ENCODE measurements at regions not wholly inside any gene's neighbourhood (a gene's known extent, or its start where the extent isn't known, plus 50 kb on each side); places are given as distances from the start of the nearest gene placed in this dataset.

DNA sequence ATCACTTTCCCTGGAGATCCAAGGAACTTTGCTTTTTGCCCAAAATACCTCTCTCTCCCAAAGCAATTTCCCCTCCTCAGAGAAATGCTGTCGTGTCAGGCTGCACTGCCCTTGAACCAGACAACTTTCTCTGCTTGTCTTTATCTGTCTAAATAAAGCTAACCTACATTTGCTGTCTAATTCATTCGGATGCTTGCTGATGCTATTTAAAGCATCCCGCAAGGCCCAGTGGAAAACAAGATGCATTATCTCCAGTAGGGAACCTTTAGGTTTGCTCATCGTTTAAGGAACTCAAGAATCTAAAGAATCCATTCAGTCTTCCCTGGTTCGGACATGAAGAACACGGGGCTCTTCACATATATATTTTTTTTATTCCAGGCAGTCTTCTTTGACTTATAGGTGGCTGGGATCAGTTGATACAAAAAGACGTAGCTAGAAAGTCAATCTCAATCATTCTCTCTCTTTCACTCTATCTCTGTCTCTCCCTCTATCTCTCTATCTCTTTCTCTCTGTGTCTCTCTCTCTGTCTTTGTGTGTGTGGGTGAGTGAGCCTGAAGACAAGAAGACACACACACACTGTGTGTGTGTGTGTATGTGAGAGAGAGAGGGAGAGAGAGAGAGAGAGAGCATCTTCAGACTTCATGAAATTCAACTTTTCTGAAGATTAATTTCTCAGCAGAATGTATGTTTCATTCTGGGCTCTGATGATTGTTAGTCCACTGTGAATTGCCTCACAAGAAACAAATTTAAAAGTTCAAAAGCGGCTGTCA is 92.8 kb upstream of the MKLN1 start:
- TF ChIP-seq CTCF (IDR thresholded peaks at IDR 0.05): no peak
- Histone ChIP-seq H3K27me3 (no peaks in the 10 kb centered on the region), H3K4me1 (peaks cover 8% of the 10 kb centered on the region), H3K4me3 (no peak overlapping the region), H3K36me3 (no peaks in the 10 kb centered on the region), H3K27ac (no peak overlapping the region), H3K9me3 (no peaks in the 10 kb centered on the region)
- DNase-seq: no peak
- ATAC-seq: no peak
- intact Hi-C loops (cut with DNase I): no loop called here

DNA sequence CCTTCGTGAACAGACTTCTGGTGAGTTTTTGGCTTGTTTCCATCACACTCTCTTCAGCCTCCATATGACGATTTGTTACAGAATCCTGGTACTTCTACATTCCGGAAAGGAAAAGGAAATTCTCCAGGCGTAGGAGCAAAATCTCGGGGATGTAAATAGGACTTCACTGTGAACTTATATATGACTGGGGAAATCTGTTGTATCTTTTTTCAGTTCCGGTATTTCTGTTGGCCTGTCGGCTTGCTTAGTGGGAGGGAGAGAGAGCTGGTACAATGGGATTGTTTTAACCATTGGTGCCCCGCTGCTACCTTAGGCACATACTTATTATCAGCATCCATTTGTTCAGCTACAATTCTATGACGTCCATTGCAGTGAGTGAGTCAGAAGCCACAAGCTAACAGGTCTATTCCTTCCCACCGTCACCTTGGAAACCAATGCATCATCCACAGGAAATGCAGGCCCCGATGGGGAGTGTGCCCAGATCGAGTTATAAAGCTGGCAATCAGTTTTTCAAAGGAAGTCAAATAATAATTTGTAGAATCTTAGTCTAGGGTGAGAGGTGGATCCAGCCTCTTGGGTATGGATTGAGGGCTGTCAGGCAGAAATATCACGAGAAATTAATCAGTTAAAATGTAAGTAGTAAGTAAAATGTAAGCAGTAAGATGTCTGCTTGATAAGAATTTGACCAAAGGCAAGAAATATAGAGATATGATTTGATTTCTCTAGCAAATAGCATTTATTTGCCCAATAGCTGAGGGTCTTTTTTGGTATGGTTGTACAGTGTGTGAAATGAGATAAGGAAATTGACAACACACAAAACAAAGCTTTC is 92.0 kb upstream of the MKLN1 start:
- Histone ChIP-seq H3K4me3 (no peak overlapping the region), H3K36me3 (no peaks in the 10 kb centered on the region), H3K4me1 (peaks cover 8% of the 10 kb centered on the region), H3K27ac (no peak overlapping the region), H3K9me3 (no peaks in the 10 kb centered on the region), H3K27me3 (no peaks in the 10 kb centered on the region)
- intact Hi-C loops (cut with DNase I): no loop called here
- no peak for DNase-seq
- no peak for TF ChIP-seq CTCF (IDR thresholded peaks at IDR 0.05)
- ATAC-seq: peak; percentile 29

- Histone ChIP-seq H3K4me3 (no peak overlapping the region), H3K27me3 (no peaks in the 10 kb centered on the region), H3K9me3 (no peaks in the 10 kb centered on the region), H3K36me3 (no peaks in the 10 kb centered on the region), H3K4me1 (peaks cover 8% of the 10 kb centered on the region), H3K27ac (no peak overlapping the region)
- ATAC-seq: no peak
- TF ChIP-seq CTCF (IDR thresholded peaks at IDR 0.05): no peak
- intact Hi-C loops (cut with DNase I): no loop called here
- DNase-seq: no peak
Measured at GRCh38 chr7:131236318-131236672, 91.4 kb upstream of the MKLN1 start.

- no peak overlapping the region for H3K27ac ChIP-seq
- H3K4me3 ChIP-seq: no peak overlapping the region
- DNase-seq (no peak), ATAC-seq (peak; percentile 81)
- H3K27me3 ChIP-seq: no peaks in the 10 kb centered on the region
- no peaks in the 10 kb centered on the region for H3K9me3 ChIP-seq
- H3K4me1 ChIP-seq: peaks cover 8% of the 10 kb centered on the region
- no peaks in the 10 kb centered on the region for H3K36me3 ChIP-seq
- intact Hi-C loops (cut with DNase I): no loop called here
- no peak for TF ChIP-seq CTCF (IDR thresholded peaks at IDR 0.05)
Measured at GRCh38 chr7:131238347-131238931, 89.2 kb upstream of the MKLN1 start.

GRCh38 chr7:131241386-131241785 is 86.3 kb upstream of the MKLN1 start:
- intact Hi-C loops (cut with DNase I): no loop called here
- no peaks in the 10 kb centered on the region for H3K27me3 ChIP-seq

More at GRCh38 chr7:131241386-131241785, 86.3 kb upstream of the MKLN1 start:
- ATAC-seq (no peak), DNase-seq (no peak)
- Histone ChIP-seq H3K9me3 (no peaks in the 10 kb centered on the region), H3K36me3 (no peaks in the 10 kb centered on the region), H3K4me1 (no peaks in the 10 kb centered on the region), H3K27ac (no peak overlapping the region), H3K4me3 (no peak overlapping the region)
- TF ChIP-seq CTCF (IDR thresholded peaks at IDR 0.05): no peak
